Esophagus squamous epithelium (tissue), 4 donors: ENCODE measurements at regions not wholly inside any gene's neighbourhood (a gene's known extent, or its start where the extent isn't known, plus 50 kb on each side); places are given as distances from the start of the nearest gene placed in this dataset.

ENCODE experiments used
- CTCF ChIP-seq, 6 experiments: fragments of 450-650 bp in 4 of 6; fragments of 200-600 bp in 2 of 6; sonication (generic) in 2 of 6; IDR thresholded peaks; one replicate each; pipeline ENCODE4 v1.5.1; 2016 to 2019; ENCODE audit warnings: antibody characterized with exemption in 6 of 6, mild to moderate bottlenecking in 4 of 6, moderate library complexity in 4 of 6
- POLR2A ChIP-seq, 4 donors: fragments of 450-650 bp; IDR thresholded peaks; one replicate each; pipeline ENCODE4 v1.6.1; 2017; ENCODE audit warnings: antibody characterized with exemption in 4 of 4, mild to moderate bottlenecking in 4 of 4, moderate library complexity in 3 of 4

- TF ChIP-seq POLR2A (IDR thresholded peaks at IDR 0.05) (no peak), CTCF (IDR thresholded peaks at IDR 0.05) (no peak)
Observed at GRCh38 chr5:167594750-167595149, 696.7 kb upstream of the WWC1 start.
